GM18907 (cell line): ENCODE measurements at regions not wholly inside any gene's neighbourhood (a gene's known extent, or its start where the extent isn't known, plus 50 kb on each side); places are given as distances from the start of the nearest gene placed in this dataset.

Source experiments
- ATAC-seq: cut with Tn5 transposase; IDR thresholded peaks from one replicate; pipeline ENCODE4 v1.9.1; 2021; ENCODE audit warnings: mild to moderate bottlenecking, moderate library complexity; ENCODE audit not compliant: unreplicated experiment

GRCh38 chr5:115379622-115380344 is 83.3 kb upstream of the CCDC112 start:
- ATAC-seq = peak; percentile 88

- ATAC-seq = no peak
Observed at GRCh38 chr5:115378754-115379153, 82.3 kb upstream of the CCDC112 start.

- peak; percentile 44 for ATAC-seq
Observed at GRCh38 chr5:115377468-115378217, 81.2 kb upstream of the CCDC112 start.

GRCh38 chr5:115375893-115376292 is 79.4 kb upstream of the CCDC112 start:
- ATAC-seq = no peak

GRCh38 chr5:115374057-115374775 is 77.8 kb upstream of the CCDC112 start:
- no peak for ATAC-seq

GRCh38 chr5:115372146-115372545 is 75.7 kb upstream of the CCDC112 start:
- no peak for ATAC-seq

- no peak for ATAC-seq
Observed at GRCh38 chr5:115369430-115370144, 73.1 kb upstream of the CCDC112 start.

GRCh38 chr5:115366223-115366622 is 69.8 kb upstream of the CCDC112 start:
- no peak for ATAC-seq

GRCh38 chr5:115363879-115364278 is 67.4 kb upstream of the CCDC112 start:
- no peak for ATAC-seq

GRCh38 chr5:115360046-115360685 is 63.7 kb upstream of the CCDC112 start:
- ATAC-seq = no peak

- no peak for ATAC-seq
Observed at GRCh38 chr5:115355767-115356381, 59.4 kb upstream of the CCDC112 start.

- no peak for ATAC-seq
Observed at GRCh38 chr5:115355095-115355494, 58.6 kb upstream of the CCDC112 start.

GRCh38 chr5:115354246-115354645 is 57.8 kb upstream of the CCDC112 start:
- ATAC-seq = no peak

- ATAC-seq = no peak
Observed at GRCh38 chr5:115352571-115352970, 56.1 kb upstream of the CCDC112 start.

GRCh38 chr5:115351356-115352195 is 55.1 kb upstream of the CCDC112 start:
- no peak for ATAC-seq

- no peak for ATAC-seq
Observed at GRCh38 chr5:115350894-115351293, 54.4 kb upstream of the CCDC112 start.

- ATAC-seq = no peak
Observed at GRCh38 chr5:115349001-115349817, 52.8 kb upstream of the CCDC112 start.

GRCh38 chr5:115348175-115348574 is 51.7 kb upstream of the CCDC112 start:
- ATAC-seq = no peak
